Amniotic stem cell (primary cell): ENCODE measurements at regions not wholly inside any gene's neighbourhood (a gene's known extent, or its start where the extent isn't known, plus 50 kb on each side); places are given as distances from the start of the nearest gene placed in this dataset.

Source experiments
- DNase-seq: peaks from one replicate; lab custom pipeline; 2025; lab: John Stamatoyannopoulos, UW

- DNase-seq = no peak
Observed at GRCh38 chr18:57915865-57916582, 112.9 kb upstream of the ATP8B1 start.

GRCh38 chr18:57915248-57915647 is 112.1 kb upstream of the ATP8B1 start:
- DNase-seq = no peak

- DNase-seq = no peak
Observed at GRCh38 chr18:57913686-57914085, 110.6 kb upstream of the ATP8B1 start.

DNA sequence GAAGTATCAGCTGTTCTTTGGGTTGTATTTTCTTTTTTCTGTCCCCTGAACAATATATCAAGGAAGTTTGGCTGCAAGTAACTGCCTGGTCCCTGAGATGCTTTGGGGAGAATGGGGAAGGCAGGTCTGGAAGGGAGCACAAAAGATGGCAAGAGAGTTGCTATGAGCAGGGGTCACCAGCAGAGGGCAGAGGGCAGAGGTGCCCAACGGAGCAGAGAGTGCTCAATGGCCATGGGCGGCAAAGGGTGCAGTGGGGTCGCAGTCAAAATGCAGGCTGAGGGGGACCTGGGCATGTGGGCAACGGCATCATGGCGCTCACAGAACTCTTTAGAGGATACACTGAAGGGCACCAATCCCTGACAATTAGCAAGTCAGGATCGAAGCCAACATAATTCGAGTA is 107.7 kb upstream of the ATP8B1 start:
- no peak for DNase-seq

DNA sequence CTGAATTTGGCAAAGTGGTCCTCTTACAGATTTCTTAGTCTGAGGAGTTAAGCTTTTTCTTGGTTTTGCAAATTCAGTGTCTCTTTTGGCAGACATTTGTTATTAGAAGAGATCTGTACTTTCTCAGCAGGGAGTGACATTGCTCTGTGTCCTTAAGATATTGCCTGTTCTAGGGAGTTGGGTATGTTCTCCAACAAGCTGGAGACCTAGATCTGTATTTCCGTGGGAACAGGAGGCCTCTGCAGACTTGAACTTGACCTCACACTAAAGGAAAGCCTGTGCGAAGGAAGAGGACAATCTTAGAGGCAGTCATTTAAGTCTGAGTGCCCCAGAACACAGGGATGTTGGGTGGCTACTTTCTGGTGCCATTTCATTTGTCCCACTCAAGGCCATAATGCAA is 107.0 kb upstream of the ATP8B1 start:
- no peak for DNase-seq

- no peak for DNase-seq
Observed at GRCh38 chr18:57909620-57910019, 106.5 kb upstream of the ATP8B1 start.

DNA sequence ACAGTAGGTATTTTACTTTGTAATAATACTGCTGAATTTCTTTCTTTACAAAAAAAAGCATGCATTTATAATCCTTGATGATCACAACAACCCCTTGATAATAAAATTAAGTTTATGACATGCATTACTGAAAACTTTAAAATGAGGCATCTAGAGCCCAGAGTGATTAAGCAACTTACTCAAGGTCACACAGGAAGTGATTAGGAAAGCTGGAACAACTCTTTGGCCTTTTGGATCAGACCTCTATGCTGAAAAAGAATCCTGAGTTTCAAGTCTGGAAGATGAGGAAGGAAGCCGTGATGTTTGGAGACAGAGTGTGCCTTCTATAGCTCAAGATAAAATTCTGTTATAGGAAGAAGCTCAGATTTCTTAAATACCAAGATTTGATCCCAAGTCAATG is 105.0 kb upstream of the ATP8B1 start:
- no peak for DNase-seq

DNA sequence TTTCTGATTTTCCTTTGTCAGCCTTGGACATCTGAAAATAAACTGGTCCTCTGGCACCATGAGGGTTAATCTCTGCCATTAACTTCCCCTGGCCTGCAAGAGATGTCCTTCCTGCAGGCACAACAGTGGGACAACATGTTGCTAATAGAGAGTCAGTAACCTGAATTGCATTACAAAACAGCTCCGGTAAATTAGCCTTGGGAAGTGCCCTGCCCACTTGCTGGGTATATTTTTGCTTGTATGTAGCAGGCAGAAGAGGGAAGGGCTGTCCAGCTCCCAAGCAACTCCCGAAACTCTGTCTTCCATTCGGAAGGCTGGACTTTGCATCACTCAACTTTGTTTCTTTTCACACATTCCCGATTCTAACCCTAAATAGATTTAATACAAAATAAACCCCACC is 104.4 kb upstream of the ATP8B1 start:
- no peak for DNase-seq

DNA sequence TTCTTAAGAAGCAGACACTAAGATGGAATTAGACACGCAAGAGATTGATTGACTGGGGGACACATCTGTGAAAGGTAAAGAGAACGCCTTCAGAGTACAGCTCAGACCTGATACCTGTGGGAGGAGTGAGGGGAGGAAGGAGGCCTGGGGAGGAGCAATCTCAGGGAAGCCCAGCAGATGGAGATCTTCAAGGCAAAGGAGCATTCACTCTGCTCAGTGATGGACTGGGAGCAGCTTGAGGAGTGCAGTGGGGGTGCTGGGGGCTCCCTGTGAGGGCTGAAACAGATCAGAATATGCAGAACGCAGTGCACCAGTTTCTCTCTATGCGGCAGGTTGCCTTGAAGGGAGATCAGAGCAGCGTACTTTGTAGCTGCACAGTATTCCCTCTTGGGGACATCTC is 103.7 kb upstream of the ATP8B1 start:
- no peak for DNase-seq

GRCh38 chr18:57904535-57904934 is 101.4 kb upstream of the ATP8B1 start:
- no peak for DNase-seq

- no peak for DNase-seq
Observed at GRCh38 chr18:57902721-57903120, 99.6 kb upstream of the ATP8B1 start.

DNA sequence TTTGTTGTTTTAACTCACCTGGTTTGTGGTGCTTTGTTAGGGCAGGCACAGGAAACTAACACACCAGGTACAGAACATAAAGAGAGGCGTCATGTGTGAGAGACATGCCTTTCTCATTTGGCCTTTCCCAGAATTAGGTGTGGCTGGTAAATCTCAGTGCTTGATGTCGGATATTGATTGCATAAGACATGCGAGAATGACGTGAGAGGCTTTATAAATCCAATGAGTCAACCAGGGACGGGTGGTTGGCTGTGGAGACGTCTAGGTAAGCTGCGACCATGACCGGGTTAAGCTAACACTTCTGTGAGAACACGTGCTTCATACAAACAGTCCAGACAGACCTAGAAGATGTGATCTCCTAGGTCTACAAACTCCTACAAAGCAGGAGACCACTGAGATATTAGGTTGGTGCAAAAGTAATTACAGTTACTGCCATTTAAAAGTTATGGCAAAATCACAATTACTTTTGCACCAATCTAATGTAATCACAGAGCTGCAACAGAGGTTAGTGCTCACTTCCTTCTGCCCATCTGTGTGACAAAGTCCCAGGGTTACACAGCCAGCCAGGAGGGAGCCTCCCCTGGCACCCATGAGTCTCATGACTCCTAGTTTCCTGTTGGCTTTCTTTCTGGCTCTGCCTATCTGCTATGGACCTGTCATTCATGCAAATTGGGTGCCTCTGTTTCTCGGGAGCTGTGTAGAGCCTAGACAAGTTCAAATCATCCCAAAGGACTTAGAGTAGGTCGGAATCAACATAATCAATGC is 98.9 kb upstream of the ATP8B1 start:
- DNase-seq = no peak

- DNase-seq = no peak
Observed at GRCh38 chr18:57900906-57901435, 97.9 kb upstream of the ATP8B1 start.

DNA sequence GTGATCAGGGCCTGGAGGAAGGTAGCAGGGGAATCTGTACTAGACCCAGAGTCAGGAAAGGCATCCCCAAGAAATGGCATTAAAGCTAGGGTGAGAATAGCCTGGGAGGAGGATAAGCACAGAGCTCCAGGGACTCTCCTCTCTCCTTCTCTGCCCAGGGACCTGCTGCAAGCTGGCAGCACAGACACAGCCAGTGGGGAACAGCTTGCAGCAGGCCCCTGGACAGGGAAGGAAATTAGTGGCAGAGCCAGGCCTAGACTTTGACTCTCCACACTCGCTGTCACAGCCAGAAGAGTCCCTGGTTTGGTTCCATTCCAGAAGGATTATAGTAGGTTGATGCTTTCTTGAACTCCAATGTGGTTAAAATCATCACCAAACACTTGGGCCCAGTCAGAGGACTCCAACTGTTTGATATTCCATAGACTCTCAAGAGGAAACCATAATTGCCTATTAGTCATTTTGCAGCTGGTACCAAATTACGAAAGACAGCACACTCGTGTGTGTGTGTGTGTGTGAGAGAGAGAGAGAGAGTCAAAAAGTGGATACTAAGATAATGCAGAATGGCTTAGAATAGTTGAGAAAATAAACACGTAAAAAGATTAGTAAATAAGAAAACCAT is 95.5 kb upstream of the ATP8B1 start:
- peak; percentile 6 for DNase-seq

DNA sequence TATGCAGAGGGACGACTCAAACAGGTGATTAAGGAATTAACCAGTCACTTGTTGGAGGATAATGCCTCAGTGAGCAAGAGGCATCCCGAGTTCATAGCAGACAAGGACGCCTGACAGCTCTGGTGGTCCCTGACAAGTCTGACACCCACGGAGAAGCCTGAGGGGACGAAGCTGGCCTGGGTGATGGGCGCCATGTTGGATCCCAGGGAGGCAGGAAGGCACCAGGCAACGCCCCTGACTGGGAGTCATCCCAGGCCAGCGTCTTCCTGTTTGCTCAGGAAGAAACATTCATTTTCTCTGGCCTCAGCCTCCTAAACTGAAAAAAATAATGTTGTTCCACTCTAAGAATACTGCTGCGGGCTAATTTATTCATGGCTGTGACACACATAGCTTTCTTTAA is 92.1 kb upstream of the ATP8B1 start:
- no peak for DNase-seq

- no peak for DNase-seq
Observed at GRCh38 chr18:57891707-57892391, 88.7 kb upstream of the ATP8B1 start.

DNA sequence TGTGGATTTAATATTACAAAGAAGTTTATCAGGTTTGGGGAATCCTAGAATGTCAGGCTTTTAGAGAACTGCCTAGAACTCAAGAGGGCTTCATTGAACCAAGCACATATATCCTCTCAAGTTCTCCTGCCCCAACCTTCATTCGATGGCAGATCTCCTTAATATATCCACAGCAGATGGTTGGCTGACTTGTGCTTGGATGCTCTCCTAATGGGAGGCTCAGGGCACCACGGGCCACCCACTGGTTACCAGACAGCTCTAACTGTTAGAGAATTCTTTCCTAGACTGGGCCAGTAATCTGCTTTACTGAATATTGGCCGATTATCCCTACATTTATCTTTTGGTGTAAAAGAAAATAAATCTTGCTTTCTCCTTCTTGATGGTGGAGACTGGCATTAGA is 87.2 kb upstream of the ATP8B1 start:
- no peak for DNase-seq

- no peak for DNase-seq
Observed at GRCh38 chr18:57889841-57890240, 86.7 kb upstream of the ATP8B1 start.

- no peak for DNase-seq
Observed at GRCh38 chr18:57887543-57888383, 84.6 kb upstream of the ATP8B1 start.

- no peak for DNase-seq
Observed at GRCh38 chr18:57885931-57886330, 82.8 kb upstream of the ATP8B1 start.

DNA sequence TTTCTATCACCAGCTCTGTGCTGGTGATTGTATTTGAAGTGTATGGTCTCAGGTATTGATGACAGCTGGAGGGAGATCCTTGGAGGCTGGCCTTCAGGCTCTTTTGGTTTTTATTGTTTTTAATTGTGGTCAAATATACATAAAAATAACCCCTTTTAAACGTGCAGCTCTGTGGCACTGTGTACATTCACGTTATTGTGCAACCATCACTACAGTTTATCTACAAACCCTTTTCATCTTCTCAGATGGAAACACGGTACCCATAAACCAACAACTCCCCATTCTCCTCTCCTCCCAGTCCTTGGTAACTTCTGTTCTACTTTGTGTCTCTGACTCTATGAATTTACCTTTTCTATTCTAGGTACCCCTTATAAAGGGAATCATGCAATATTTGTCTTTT is 79.3 kb upstream of the ATP8B1 start:
- DNase-seq = no peak
